ENCODE measurements at regions not wholly inside any gene's neighbourhood (a gene's known extent, or its start where the extent isn't known, plus 50 kb on each side); places are given as distances from the start of the nearest gene placed in this dataset.
A peak's percentile ranks its signal among the peaks of the same experiment; 100 is the strongest.

DNA sequence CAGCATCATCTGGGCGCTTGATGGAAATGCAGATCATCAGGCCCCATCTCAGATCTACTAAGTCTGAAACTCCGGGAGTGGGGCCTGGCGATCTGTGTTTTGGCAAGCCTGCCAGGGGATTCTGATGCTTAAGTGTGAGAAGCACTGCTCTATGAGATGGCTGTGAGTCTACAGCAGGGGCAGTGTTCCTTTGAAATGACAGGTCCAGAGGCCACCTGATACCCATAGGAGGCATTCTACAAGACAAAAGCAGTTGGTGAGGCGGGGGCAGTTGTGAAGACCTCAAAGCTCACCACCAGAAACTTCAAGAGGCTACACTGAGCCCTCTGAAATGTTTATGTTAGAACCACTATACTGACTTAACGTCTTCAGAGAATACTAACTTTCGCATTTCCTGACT is 86.9 kb upstream of the SPATA31D4 start:
- 93% methylated on average over 3 of the region's 6 CpGs for WGBS (ENCODE audit: insufficient coverage)
- no peaks in the 10 kb centered on the region for H3K27me3 ChIP-seq (ENCODE audit: control insufficient read depth in 2 of 2, insufficient read depth in 2 of 2, low read length in 2 of 2)
- TF ChIP-seq CTCF (IDR thresholded peaks at IDR 0.05), result no peak
- DNase-seq, result no peak
- H3K4me2 ChIP-seq (replicated peaks; ENCODE audit: extremely low read depth, low read length, poor library complexity, severe bottlenecking), result no peak overlapping the region
- H3K27ac Mint-ChIP-seq, result peak overlapping the region in 1 of 7 donors; percentile 53
- H3K27me3 Mint-ChIP-seq (ENCODE audit: low read depth in 3 of 3), result no peaks in the 10 kb centered on the region
- H3K4me3 Mint-ChIP-seq, result no peak overlapping the region
- H3K9me3 ChIP-seq (replicated peaks in 1 of 2; ENCODE audit: control insufficient read depth in 1 of 2, insufficient read depth in 1 of 2, low read length in 2 of 2), result no peaks in the 10 kb centered on the region
- intact Hi-C loops (cut with micrococcal nuclease), result no loop called here
- no peaks in the 10 kb centered on the region for H3K4me1 ChIP-seq (ENCODE audit: control insufficient read depth in 1 of 2, insufficient read depth in 2 of 2, low read length in 2 of 2)
- H3K36me3 ChIP-seq (replicated peaks in 1 of 2; ENCODE audit: control insufficient read depth in 1 of 2, insufficient read depth in 2 of 2, low read length in 2 of 2), result no peaks in the 10 kb centered on the region
- no peaks in the 10 kb centered on the region for H4K20me1 ChIP-seq (ENCODE audit: insufficient read depth, low read length)
- no peaks in the 10 kb centered on the region for H3K4me1 Mint-ChIP-seq
- no peak overlapping the region for H2AFZ ChIP-seq (ENCODE audit: insufficient read depth, low read depth, low read length, poor library complexity, severe bottlenecking)
- no peak overlapping the region for H3K4me3 ChIP-seq (replicated peaks in 1 of 3; ENCODE audit: low read depth in 2 of 3, low read length in 3 of 3)
- no peaks in the 10 kb centered on the region for H3K36me3 Mint-ChIP-seq
- no peak overlapping the region for H3K9ac ChIP-seq (ENCODE audit: insufficient read depth, low read length, poor library complexity, severe bottlenecking)
- no peaks in the 10 kb centered on the region for H3K79me2 ChIP-seq (ENCODE audit: insufficient read depth, low read length)
- H3K9me3 Mint-ChIP-seq, result peaks cover 0 to 7% (median 3%) of the 10 kb centered on the region in 7 donors
- H3K27ac ChIP-seq (ENCODE audit: low read depth in 1 of 2, low read length in 2 of 2), result no peak overlapping the region

GRCh38 chr9:81844131-81844567 is 84.1 kb upstream of the SPATA31D4 start:
- no peaks in the 10 kb centered on the region for H3K27me3 Mint-ChIP-seq (ENCODE audit: low read depth in 3 of 3)
- WGBS (ENCODE audit: insufficient coverage), result no CpG with 5 or more reads among the region's 2 CpGs
- Histone ChIP-seq H3K36me3 (replicated peaks in 1 of 2; ENCODE audit: control insufficient read depth in 1 of 2, insufficient read depth in 2 of 2, low read length in 2 of 2) (no peaks in the 10 kb centered on the region), H3K4me3 (replicated peaks in 1 of 3; ENCODE audit: low read depth in 2 of 3, low read length in 3 of 3) (no peak overlapping the region), H3K4me2 (replicated peaks; ENCODE audit: extremely low read depth, low read length, poor library complexity, severe bottlenecking) (no peak overlapping the region), H3K4me1 (ENCODE audit: control insufficient read depth in 1 of 2, insufficient read depth in 2 of 2, low read length in 2 of 2) (no peaks in the 10 kb centered on the region), H2AFZ (ENCODE audit: insufficient read depth, low read depth, low read length, poor library complexity, severe bottlenecking) (no peak overlapping the region), H3K9me3 (replicated peaks in 1 of 2; ENCODE audit: control insufficient read depth in 1 of 2, insufficient read depth in 1 of 2, low read length in 2 of 2) (no peaks in the 10 kb centered on the region), H3K27me3 (ENCODE audit: control insufficient read depth in 2 of 2, insufficient read depth in 2 of 2, low read length in 2 of 2) (no peaks in the 10 kb centered on the region), H3K79me2 (ENCODE audit: insufficient read depth, low read length) (no peaks in the 10 kb centered on the region), H3K9ac (ENCODE audit: insufficient read depth, low read length, poor library complexity, severe bottlenecking) (no peak overlapping the region), H4K20me1 (ENCODE audit: insufficient read depth, low read length) (no peaks in the 10 kb centered on the region), H3K27ac (ENCODE audit: low read depth in 1 of 2, low read length in 2 of 2) (no peak overlapping the region)
- TF ChIP-seq CTCF (IDR thresholded peaks at IDR 0.05), result no peak
- peaks cover 0 to 5% (median 3%) of the 10 kb centered on the region in 7 donors for H3K9me3 Mint-ChIP-seq
- no peak overlapping the region for H3K27ac Mint-ChIP-seq
- no peaks in the 10 kb centered on the region for H3K4me1 Mint-ChIP-seq
- H3K36me3 Mint-ChIP-seq, result no peaks in the 10 kb centered on the region
- DNase-seq, result no peak
- intact Hi-C loops (cut with micrococcal nuclease), result no loop called here
- H3K4me3 Mint-ChIP-seq, result no peak overlapping the region
